SK-N-SH treated with all-trans-retinoic acid at 6 μM for 48 hours (cell line): ENCODE measurements at regions not wholly inside any gene's neighbourhood (a gene's known extent, or its start where the extent isn't known, plus 50 kb on each side); places are given as distances from the start of the nearest gene placed in this dataset.
"Not testable (repeated sequence)": the region's sequence is repeated elsewhere in the genome, so short reads cannot be mapped to it uniquely, and the experiment has no call there.

Experiments used
- ATAC-seq: fragments of 200-7000 bp; cut with Tn5 transposase; 3 replicates; pipeline ENCODE4 v1.9.1; 2020; ENCODE audit warnings: mild to moderate bottlenecking, moderate library complexity
- BACH2 ChIP-seq: fragments of 250-450 bp; sonication (Bioruptor Pico); IDR thresholded peaks from 2 replicates; pipeline ENCODE4 v1.9.0; 2021; ENCODE audit warnings: mild to moderate bottlenecking, borderline replicate concordance
- CREB5 ChIP-seq: fragments of 250-450 bp; sonication (Bioruptor Pico); IDR thresholded peaks from 2 replicates; pipeline ENCODE4 v1.5.1; 2020; ENCODE audit warnings: low read depth, mild to moderate bottlenecking, moderate library complexity
- CSDC2 ChIP-seq: fragments of 250-450 bp; sonication (Bioruptor Pico); IDR thresholded peaks from 2 replicates; pipeline ENCODE4 v1.5.0; 2020; ENCODE audit warnings: mild to moderate bottlenecking, moderate library complexity
- ESRRG ChIP-seq: fragments of 250-450 bp; sonication (Bioruptor Pico); IDR thresholded peaks from 2 replicates; pipeline ENCODE4 v1.6.1; 2021; ENCODE audit warnings: mild to moderate bottlenecking
- GLIS3 ChIP-seq: fragments of 250-450 bp; sonication (Bioruptor Pico); IDR thresholded peaks from 2 replicates; pipeline ENCODE4 v1.5.0; 2020; ENCODE audit warnings: mild to moderate bottlenecking, moderate library complexity
- ISL1 ChIP-seq: fragments of 250-450 bp; sonication (Bioruptor Pico); IDR thresholded peaks from 2 replicates; pipeline ENCODE4 v2.1.2; 2022; ENCODE audit warnings: mild to moderate bottlenecking, moderate library complexity
- OSR1 ChIP-seq: fragments of 250-450 bp; sonication (Bioruptor Pico); IDR thresholded peaks from 2 replicates; pipeline ENCODE4 v1.8.0; 2022; ENCODE audit warnings: moderate library complexity, mild to moderate bottlenecking, inconsistent platforms
- PPARA ChIP-seq: fragments of 250-450 bp; sonication (Bioruptor Pico); IDR thresholded peaks from 2 replicates; pipeline ENCODE4 v1.5.0; 2020; ENCODE audit warnings: mild to moderate bottlenecking, borderline replicate concordance
- RARB ChIP-seq: fragments of 250-450 bp; sonication (Bioruptor Pico); IDR thresholded peaks from 2 replicates; pipeline ENCODE4 v1.8.0; 2021; ENCODE audit warnings: mild to moderate bottlenecking, moderate library complexity
- SNAI2 ChIP-seq: fragments of 250-450 bp; sonication (Bioruptor Pico); IDR thresholded peaks from 2 replicates; pipeline ENCODE4 v1.5.0; 2020; ENCODE audit warnings: mild to moderate bottlenecking, moderate library complexity
- TCF4 ChIP-seq: fragments of 250-450 bp; sonication (Bioruptor Pico); IDR thresholded peaks from 2 replicates; pipeline ENCODE4 v1.8.0; 2021; ENCODE audit warnings: mild to moderate bottlenecking, moderate library complexity, borderline replicate concordance
- TOX ChIP-seq: fragments of 250-450 bp; sonication (Bioruptor Pico); IDR thresholded peaks from 2 replicates; pipeline ENCODE4 v1.8.0; 2021; ENCODE audit warnings: mild to moderate bottlenecking, moderate library complexity, borderline replicate concordance
- TSHZ2 ChIP-seq: fragments of 250-450 bp; sonication (Bioruptor Pico); IDR thresholded peaks from 2 replicates; pipeline ENCODE4 v1.5.0; 2020; ENCODE audit warnings: mild to moderate bottlenecking, moderate library complexity
- ZC3H10 ChIP-seq: fragments of 250-450 bp; sonication (Bioruptor Pico); IDR thresholded peaks from 2 replicates; pipeline ENCODE4 v1.5.1; 2021; ENCODE audit warnings: mild to moderate bottlenecking, moderate library complexity
- ZFP3 ChIP-seq: fragments of 250-450 bp; sonication (Bioruptor Pico); IDR thresholded peaks from 2 replicates; pipeline ENCODE4 v1.5.0; 2020; ENCODE audit warnings: mild to moderate bottlenecking, moderate library complexity
- ZFP30 ChIP-seq: fragments of 450-650 bp; formaldehyde crosslinking; IDR thresholded peaks from 2 replicates; pipeline ENCODE4 v1.5.0; 2022; ENCODE audit warnings: mild to moderate bottlenecking, moderate library complexity
- ZNF565 ChIP-seq: fragments of 450-650 bp; formaldehyde crosslinking; conservative IDR thresholded peaks from 2 replicates; pipeline ENCODE4 v1.5.0; 2020; ENCODE audit warnings: low read depth, mild to moderate bottlenecking, moderate library complexity
- ZNF70 ChIP-seq: fragments of 450-650 bp; formaldehyde crosslinking; IDR thresholded peaks from 2 replicates; pipeline ENCODE4 v1.5.0; 2020; ENCODE audit warnings: mild to moderate bottlenecking, moderate library complexity
- ZNF8 ChIP-seq: fragments of 450-650 bp; formaldehyde crosslinking; IDR thresholded peaks from 2 replicates; pipeline ENCODE4 v1.5.0; 2020; ENCODE audit warnings: mild to moderate bottlenecking, moderate library complexity
- TF ChIP-seq, protein P1 (sequence below): fragments of 250-450 bp; sonication (Bioruptor Pico); IDR thresholded peaks from 2 replicates; pipeline ENCODE4 v1.5.1; 2021; ENCODE audit warnings: mild to moderate bottlenecking, moderate library complexity
- TF ChIP-seq, protein P2 (sequence below): fragments of 250-450 bp; sonication (Bioruptor Pico); IDR thresholded peaks from 2 replicates; pipeline ENCODE4 v1.8.0; 2021; ENCODE audit warnings: low read depth, mild to moderate bottlenecking, moderate library complexity, borderline replicate concordance

DNA sequence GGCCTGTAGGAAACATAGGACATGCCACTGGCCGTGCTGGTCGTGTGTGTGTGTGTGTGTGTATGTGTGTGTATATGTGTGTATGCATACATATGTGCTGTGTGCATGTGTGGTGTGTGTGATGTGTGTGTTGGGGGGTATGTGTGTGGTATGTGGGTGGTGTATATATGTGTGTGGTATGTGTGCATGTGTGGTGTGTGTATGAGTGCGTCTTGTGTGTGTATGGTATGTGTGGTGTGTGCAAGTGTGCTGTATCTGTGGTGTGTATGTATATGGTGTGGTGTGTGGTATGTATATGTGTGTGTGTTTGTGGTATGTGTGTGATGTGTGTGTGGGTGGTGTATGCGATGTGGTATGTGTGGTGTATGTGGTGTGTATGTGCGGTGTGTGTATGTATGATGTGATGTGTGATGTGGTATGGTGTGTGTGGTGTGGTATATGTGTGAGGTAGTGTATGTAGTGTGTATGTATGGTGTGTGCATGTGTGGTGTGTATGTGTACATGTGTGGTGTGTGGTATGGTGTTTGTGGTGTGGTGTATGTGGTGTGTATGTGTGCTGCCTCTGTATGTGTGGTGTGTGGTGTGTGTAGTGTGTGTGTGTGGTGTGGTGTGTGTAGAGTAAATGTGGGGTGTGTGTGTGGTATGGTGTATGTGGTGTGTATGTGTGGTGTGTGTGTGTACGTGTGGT, 120.8 kb upstream of the CACHD1 start:
- ATAC-seq: no peak
- TF ChIP-seq, protein P1, sequence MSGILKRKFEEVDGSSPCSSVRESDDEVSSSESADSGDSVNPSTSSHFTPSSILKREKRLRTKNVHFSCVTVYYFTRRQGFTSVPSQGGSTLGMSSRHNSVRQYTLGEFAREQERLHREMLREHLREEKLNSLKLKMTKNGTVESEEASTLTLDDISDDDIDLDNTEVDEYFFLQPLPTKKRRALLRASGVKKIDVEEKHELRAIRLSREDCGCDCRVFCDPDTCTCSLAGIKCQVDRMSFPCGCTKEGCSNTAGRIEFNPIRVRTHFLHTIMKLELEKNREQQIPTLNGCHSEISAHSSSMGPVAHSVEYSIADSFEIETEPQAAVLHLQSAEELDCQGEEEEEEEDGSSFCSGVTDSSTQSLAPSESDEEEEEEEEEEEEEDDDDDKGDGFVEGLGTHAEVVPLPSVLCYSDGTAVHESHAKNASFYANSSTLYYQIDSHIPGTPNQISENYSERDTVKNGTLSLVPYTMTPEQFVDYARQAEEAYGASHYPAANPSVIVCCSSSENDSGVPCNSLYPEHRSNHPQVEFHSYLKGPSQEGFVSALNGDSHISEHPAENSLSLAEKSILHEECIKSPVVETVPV (CRISPR knock-in tag): no peak
- no peak for TF ChIP-seq ZC3H10 (CRISPR knock-in tag)
- no peak for TF ChIP-seq ZNF8 (CRISPR knock-in tag)
- no peak for TF ChIP-seq SNAI2 (CRISPR knock-in tag)
- TF ChIP-seq, protein P2, sequence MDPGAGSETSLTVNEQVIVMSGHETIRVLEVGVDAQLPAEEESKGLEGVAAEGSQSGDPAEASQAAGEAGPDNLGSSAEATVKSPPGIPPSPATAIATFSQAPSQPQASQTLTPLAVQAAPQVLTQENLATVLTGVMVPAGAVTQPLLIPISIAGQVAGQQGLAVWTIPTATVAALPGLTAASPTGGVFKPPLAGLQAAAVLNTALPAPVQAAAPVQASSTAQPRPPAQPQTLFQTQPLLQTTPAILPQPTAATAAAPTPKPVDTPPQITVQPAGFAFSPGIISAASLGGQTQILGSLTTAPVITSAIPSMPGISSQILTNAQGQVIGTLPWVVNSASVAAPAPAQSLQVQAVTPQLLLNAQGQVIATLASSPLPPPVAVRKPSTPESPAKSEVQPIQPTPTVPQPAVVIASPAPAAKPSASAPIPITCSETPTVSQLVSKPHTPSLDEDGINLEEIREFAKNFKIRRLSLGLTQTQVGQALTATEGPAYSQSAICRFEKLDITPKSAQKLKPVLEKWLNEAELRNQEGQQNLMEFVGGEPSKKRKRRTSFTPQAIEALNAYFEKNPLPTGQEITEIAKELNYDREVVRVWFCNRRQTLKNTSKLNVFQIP (CRISPR knock-in tag): no peak
- no peak for TF ChIP-seq ESRRG (CRISPR knock-in tag)
- no peak for TF ChIP-seq PPARA (CRISPR knock-in tag)
- no peak for TF ChIP-seq TOX (CRISPR knock-in tag)

- not testable (repeated sequence) for ATAC-seq
Measured at GRCh38 chr1:64355534-64355933, 114.4 kb upstream of the CACHD1 start.

GRCh38 chr1:64356636-64357256, 113.2 kb upstream of the CACHD1 start:
- TF ChIP-seq TOX (CRISPR knock-in tag): no peak
- TF ChIP-seq ZFP30 (CRISPR knock-in tag): no peak
- TF ChIP-seq GLIS3 (CRISPR knock-in tag): no peak
- TF ChIP-seq ZNF8 (CRISPR knock-in tag): no peak
- TF ChIP-seq TCF4 (CRISPR knock-in tag): no peak
- no peak for TF ChIP-seq BACH2
- no peak for TF ChIP-seq ISL1 (CRISPR knock-in tag)
- no peak for TF ChIP-seq ESRRG (CRISPR knock-in tag)
- TF ChIP-seq, all 23 proteins: peak for 0
- ATAC-seq: no peak

DNA sequence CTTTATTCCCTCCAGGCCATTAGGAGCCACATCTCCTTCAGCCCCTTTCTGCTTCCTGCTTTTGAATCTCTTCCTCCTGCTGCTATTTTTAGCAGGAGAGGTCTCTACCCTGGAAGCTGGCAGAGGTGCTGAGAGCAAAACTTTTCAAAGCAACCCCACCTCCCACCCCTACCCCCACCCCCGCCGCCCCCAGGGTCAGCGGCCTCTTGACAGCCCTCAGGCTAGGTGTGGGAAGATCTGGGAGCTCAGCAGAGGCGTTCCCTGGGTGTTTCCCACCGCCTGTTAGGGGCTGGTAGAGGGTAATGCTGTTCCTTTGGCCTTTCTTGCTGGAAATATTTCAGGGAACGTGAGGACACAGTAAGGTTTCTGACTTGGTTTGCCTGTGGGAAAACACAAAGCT, 112.5 kb upstream of the CACHD1 start:
- TF ChIP-seq GLIS3 (CRISPR knock-in tag) (no peak), ESRRG (CRISPR knock-in tag) (no peak), ZNF70 (no peak), CSDC2 (CRISPR knock-in tag) (no peak), ISL1 (CRISPR knock-in tag) (no peak), TSHZ2 (CRISPR knock-in tag) (no peak), OSR1 (CRISPR knock-in tag) (no peak), ZNF565 (no peak), BACH2 (no peak), ZC3H10 (CRISPR knock-in tag) (no peak), RARB (CRISPR knock-in tag) (no peak)
- TF ChIP-seq, protein P1 (CRISPR knock-in tag): no peak
- no peak for ATAC-seq

DNA sequence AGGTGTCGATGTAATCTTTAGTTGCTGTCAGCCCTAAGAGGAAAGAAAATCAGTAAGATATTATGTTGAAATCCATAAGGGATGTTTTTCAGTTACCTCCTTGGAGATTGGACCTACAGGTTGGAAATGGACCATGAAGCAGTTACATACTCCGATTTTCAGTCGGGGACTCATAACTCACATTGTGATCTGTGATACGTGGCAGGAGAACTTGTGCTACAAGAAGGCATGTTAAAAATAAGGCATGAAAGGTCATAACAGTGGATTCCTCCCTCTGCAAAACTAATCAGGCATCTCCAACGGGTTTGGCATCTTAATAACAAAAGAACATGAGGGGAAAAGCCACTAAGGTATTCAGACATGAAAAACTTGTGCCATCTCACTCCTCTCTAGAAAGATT, 111.2 kb upstream of the CACHD1 start:
- no peak for ATAC-seq
- TF ChIP-seq ZFP3 (CRISPR knock-in tag) (no peak), SNAI2 (CRISPR knock-in tag) (no peak), ZNF565 (no peak), CREB5 (CRISPR knock-in tag) (no peak), OSR1 (CRISPR knock-in tag) (no peak), ZC3H10 (CRISPR knock-in tag) (no peak), TCF4 (CRISPR knock-in tag) (no peak), ESRRG (CRISPR knock-in tag) (no peak), ZFP30 (CRISPR knock-in tag) (no peak)
- TF ChIP-seq, protein P1 (CRISPR knock-in tag): no peak
- TF ChIP-seq, protein P2 (CRISPR knock-in tag): no peak
